ENCODE measurements at regions not wholly inside any gene's neighbourhood (a gene's known extent, or its start where the extent isn't known, plus 50 kb on each side); places are given as distances from the start of the nearest gene placed in this dataset.
A peak's percentile ranks its signal among the peaks of the same experiment; 100 is the strongest.

- no peak overlapping the region for H3K4me3 ChIP-seq (ENCODE audit: control insufficient read depth, low read depth, low read length)
- TF ChIP-seq CTCF (conservative IDR thresholded peaks at IDR 0.05; ENCODE audit: control insufficient read depth, insufficient read depth, low read depth, low read length), result no peak
- DNase-seq (ENCODE audit: low read depth), result no peak
These were observed 72.3 kb upstream of the VOPP1 start for GRCh38 chr7:55644567-55644966.

GRCh38 chr7:55642266-55642665 lies 70.0 kb upstream of the VOPP1 start:
- TF ChIP-seq CTCF (conservative IDR thresholded peaks at IDR 0.05; ENCODE audit: control insufficient read depth, insufficient read depth, low read depth, low read length), result no peak
- H3K4me3 ChIP-seq (ENCODE audit: control insufficient read depth, low read depth, low read length), result no peak overlapping the region
- DNase-seq (ENCODE audit: low read depth), result no peak

- no peak for DNase-seq (ENCODE audit: low read depth)
- no peak overlapping the region for H3K4me3 ChIP-seq (ENCODE audit: control insufficient read depth, low read depth, low read length)
- TF ChIP-seq CTCF (conservative IDR thresholded peaks at IDR 0.05; ENCODE audit: control insufficient read depth, insufficient read depth, low read depth, low read length), result no peak
These were observed 69.5 kb upstream of the VOPP1 start for GRCh38 chr7:55641811-55642210.

GRCh38 chr7:55641273-55641691 lies 69.0 kb upstream of the VOPP1 start:
- no peak overlapping the region for H3K4me3 ChIP-seq (ENCODE audit: control insufficient read depth, low read depth, low read length)
- TF ChIP-seq CTCF (conservative IDR thresholded peaks at IDR 0.05; ENCODE audit: control insufficient read depth, insufficient read depth, low read depth, low read length), result peak; percentile 87
- DNase-seq (ENCODE audit: low read depth), result peak; percentile 88

GRCh38 chr7:55639640-55640039 lies 67.3 kb upstream of the VOPP1 start:
- no peak overlapping the region for H3K4me3 ChIP-seq (ENCODE audit: control insufficient read depth, low read depth, low read length)

GRCh38 chr7:55629051-55629677 lies 56.9 kb upstream of the VOPP1 start:
- H3K4me3 ChIP-seq (ENCODE audit: control insufficient read depth, low read depth, low read length), result no peak overlapping the region
- DNase-seq (ENCODE audit: low read depth), result no peak
- TF ChIP-seq CTCF (conservative IDR thresholded peaks at IDR 0.05; ENCODE audit: control insufficient read depth, insufficient read depth, low read depth, low read length), result no peak

More at GRCh38 chr7:55639640-55640039, 67.3 kb upstream of the VOPP1 start:
- no peak for DNase-seq (ENCODE audit: low read depth)
- TF ChIP-seq CTCF (conservative IDR thresholded peaks at IDR 0.05; ENCODE audit: control insufficient read depth, insufficient read depth, low read depth, low read length), result no peak

- H3K4me3 ChIP-seq (ENCODE audit: control insufficient read depth, low read depth, low read length), result no peak overlapping the region
- no peak for DNase-seq (ENCODE audit: low read depth)
- no peak for TF ChIP-seq CTCF (conservative IDR thresholded peaks at IDR 0.05; ENCODE audit: control insufficient read depth, insufficient read depth, low read depth, low read length)
These were observed 52.5 kb upstream of the VOPP1 start for GRCh38 chr7:55624813-55625212.

Measured in fibroblast of mammary gland (primary cell).